GM18499 (cell line): ENCODE measurements at regions not wholly inside any gene's neighbourhood (a gene's known extent, or its start where the extent isn't known, plus 50 kb on each side); places are given as distances from the start of the nearest gene placed in this dataset.

Experiments used
- ATAC-seq: cut with Tn5 transposase; IDR thresholded peaks from one replicate; pipeline ENCODE4 v1.9.1; 2021; ENCODE audit warnings: moderate number of reproducible peaks; ENCODE audit not compliant: insufficient read depth, unreplicated experiment

DNA sequence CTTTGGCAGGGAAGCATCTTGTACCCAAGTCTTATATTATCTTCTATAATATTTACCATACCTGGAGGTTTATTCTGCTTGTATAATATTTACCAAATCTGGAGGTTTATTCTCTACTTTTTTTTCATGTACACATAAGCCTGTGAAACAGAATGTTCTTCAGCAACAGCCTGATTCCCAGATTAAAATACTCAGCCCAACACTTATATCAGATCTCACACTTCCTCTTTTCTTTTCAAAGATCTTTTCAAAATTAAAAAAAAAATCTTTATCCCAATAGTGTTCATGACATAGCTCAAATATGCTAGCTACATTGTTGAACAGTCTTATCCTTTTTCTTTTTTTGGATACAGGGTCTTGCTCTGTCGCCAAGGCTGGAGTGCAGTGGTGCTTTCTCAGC is 300.7 kb downstream of the LMO7 start:
- no peak for ATAC-seq

DNA sequence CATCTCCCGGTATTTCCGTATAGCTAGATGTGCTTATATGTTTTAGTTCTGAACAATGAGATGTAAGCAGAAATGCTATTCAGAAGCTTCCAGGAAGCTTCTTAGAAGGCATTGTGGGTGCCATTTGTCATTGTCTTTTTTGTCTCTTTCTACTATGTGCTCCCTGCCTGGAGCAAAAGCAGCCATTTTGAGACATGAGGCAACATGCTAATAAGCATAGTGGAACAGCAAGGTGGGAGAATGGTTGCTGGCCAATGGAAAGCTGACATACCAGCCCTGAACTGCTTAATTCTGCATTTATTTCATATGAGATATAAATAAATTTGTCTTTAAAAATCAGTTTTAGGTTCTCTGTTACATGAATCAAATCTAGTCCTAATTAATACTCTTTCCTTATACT is 299.7 kb downstream of the LMO7 start:
- no peak for ATAC-seq

DNA sequence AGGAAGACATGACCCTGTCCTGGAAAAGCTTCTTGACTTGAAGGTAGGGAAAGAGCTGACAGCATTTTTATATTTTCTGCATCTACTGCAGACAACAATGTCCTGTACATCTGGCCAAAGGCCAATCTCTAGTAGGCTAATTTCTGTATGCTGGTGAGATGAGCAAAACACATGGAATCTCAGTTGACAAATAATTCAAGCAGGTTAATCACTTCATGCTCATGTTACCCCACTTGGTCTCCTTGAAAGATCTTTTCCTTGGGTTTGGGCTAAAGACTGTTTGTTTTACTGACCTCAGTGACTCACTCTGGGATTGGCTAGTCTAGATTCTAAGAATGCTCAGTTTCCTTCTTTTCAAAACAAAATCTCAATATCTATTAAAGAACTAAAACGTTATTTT is 298.8 kb downstream of the LMO7 start:
- no peak for ATAC-seq

DNA sequence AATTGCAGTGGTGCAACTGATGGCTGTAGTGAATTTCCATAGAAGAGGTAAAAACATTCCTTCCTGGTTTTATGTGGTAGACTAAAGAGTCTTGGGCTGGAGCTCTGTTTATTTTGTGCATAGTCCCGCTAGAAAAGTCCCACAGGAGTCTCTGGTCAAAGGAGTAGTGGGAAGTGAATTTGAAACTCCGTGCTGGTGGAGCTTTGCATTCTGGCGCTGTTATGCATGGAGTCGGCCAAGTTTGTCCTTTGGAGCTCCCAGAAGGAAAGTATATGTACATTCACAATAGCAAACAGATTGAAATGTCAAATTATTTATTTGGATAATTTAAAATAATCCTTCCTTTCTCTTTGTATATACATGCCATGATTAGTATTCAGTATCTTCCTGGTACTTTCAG is 296.5 kb downstream of the LMO7 start:
- ATAC-seq, result no peak

DNA sequence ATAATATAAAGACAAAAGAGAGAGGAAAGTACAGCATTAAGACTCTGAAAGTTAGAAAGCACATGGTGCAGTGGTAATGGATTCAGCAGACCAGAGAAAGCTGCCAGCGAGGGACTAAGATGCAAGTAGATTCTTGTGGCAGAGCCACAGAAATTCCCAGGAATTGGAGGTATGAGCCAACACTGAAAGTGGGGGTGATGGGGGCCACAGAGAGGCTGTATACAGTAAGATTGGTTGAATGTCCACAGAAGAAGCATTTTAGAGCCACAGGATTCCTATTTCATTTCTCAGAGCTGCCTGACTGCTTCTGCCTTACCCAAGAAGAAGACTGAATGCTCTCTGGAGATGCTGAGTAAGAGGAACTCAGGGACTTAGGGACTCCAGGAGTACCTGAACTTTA is 295.0 kb downstream of the LMO7 start:
- ATAC-seq, result no peak

DNA sequence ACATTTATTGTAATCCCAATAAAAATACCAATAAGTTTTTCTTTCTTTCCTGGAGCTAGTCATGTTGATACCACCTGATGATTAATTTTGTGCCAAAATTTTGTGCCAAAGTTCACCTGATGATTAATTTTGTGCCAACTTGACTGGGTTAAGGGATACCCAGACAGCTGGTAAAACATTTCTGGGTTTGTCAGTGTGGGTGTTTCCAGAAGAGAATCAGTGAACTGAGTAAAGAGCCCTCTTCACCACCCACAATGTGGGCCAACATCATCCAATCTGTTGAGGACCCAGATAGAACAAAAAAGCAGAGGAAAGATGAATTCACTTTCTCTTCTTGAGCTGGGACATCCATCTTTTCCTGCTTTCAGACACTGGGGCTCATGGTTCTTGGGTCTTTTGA is 292.9 kb downstream of the LMO7 start:
- no peak for ATAC-seq

DNA sequence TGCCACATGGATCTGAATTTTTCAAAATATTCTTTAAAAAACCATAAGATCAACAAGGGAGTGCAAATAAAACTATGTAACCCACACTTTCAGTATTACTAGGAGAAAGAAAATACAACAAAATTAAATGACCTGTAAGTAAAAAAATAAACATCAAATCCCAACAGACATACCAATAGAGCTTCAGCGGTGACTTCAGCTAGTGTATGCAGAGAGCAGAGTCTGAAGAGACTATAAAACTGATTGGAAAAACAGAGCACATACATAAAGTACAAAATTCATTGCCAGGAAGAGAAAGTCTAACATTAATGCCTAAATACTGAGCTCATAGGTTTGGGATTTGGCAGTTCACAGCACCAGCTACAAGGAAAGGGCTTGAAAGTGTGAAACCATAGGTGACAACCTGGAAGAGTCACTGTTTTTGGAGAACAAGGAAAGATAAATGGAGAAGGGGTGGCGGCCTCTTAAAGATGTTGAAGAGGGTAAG is 291.1 kb downstream of the LMO7 start:
- ATAC-seq, result no peak

DNA sequence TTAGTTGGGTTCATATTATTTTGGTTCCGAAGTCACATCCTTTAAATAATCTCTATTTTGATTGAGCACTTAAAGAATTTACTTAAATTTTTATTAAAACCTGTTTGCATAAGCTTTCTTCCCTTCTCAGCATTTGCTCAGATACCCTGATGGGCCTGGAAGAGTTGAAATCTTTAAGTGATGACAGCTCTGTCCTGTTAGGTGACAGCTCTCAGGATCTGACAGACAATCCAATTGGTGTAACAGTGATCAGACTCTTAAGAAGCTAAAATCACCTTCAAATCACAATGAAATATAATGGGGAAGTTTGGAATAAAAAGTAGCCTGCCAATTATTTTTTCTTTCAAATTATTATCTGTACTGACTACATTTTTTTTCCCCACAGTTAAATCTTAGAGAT is 284.4 kb downstream of the LMO7 start:
- no peak for ATAC-seq

DNA sequence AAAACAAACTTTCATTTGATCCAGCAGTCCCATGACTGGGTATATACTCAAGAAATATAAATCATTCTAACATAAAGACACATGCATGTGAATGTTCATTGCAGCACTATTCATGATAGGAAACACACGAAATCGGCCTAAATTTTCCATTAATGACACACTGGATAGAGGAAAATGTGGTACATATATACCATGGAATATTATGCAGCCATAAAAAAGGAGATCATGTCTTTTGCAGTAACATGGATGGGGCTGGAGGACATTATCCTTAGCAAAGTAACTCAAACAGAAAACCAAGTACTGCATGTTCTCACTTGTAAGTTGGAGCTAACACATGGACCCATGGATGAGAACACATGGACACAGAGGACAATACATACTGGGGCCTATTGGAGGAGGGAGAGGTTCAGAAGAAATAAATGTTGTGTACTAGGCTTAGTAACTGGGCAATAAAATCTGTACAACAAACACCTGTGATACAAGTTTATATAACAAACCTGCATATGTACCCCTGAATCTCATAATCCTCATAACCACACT is 283.6 kb downstream of the LMO7 start:
- no peak for ATAC-seq

DNA sequence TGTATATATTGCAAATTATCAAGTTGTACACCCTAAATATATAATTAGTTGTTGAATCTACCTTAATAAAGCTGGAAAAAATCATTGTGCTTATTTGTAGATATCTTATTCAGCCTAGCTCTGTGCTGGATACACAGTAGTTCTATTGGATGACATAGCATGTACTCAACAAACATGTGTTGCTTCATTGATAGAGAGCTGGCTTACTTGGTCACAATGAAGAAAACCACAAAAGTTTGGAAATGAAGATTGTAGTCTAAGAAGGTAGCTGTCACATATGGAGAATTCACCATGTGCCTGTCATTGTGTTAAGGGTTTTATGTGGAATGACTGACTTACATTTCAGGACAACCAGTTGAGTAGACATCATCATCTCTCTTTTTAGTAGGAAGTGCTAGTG is 278.9 kb downstream of the LMO7 start:
- ATAC-seq, result no peak

DNA sequence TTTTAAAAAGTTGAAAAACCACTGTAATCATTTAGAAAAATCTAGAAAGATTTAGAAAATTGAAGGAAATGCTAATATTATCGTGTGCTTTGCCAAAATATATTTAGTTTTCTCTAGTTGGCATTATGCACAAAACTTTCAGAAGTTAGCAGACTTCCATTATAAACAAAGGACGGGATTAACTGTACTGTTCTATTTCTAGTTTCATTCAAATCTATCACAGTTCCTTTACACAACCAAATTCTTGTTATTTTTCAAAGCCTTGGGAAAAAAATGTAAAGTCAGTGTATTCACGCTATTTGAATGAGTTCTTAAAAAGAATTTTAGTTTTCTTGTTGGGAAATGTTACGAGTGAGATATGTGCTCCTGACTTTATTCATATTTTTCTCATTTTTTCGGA is 277.8 kb downstream of the LMO7 start:
- no peak for ATAC-seq

DNA sequence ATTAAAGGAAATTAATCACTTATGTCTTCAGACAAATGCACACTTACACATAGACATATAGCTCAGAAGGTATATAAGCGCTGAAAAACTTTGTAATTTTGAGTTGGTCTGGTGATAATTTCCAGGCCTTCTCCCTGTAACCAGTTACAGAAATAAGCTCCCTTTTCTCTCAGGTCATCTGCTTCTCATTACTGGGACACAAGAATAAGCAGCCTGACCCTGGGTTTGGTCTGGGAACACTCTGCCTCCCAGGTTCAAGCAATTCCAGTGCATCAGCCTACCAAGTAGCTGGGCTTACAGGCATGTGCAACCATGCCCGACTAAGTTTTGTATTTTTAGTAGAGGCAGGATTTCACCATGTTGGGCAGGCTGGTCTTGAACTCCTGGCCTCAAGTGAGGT is 274.5 kb downstream of the LMO7 start:
- ATAC-seq, result no peak
